GM18868 (cell line): ENCODE measurements at regions not wholly inside any gene's neighbourhood (a gene's known extent, or its start where the extent isn't known, plus 50 kb on each side); places are given as distances from the start of the nearest gene placed in this dataset.
"Not testable (repeated sequence)": the region's sequence is repeated elsewhere in the genome, so short reads cannot be mapped to it uniquely, and the experiment has no call there.

Source experiments
- ATAC-seq: cut with Tn5 transposase; IDR thresholded peaks from one replicate; pipeline ENCODE4 v1.9.1; 2021; ENCODE audit warnings: mild to moderate bottlenecking, moderate library complexity; ENCODE audit not compliant: unreplicated experiment

GRCh38 chr1:234835239-234835638 is 225.3 kb upstream of the IRF2BP2 start:
- ATAC-seq, result no peak

GRCh38 chr1:234833646-234834045 is 223.7 kb upstream of the IRF2BP2 start:
- no peak for ATAC-seq

GRCh38 chr1:234833118-234833517 is 223.1 kb upstream of the IRF2BP2 start:
- ATAC-seq, result no peak

DNA sequence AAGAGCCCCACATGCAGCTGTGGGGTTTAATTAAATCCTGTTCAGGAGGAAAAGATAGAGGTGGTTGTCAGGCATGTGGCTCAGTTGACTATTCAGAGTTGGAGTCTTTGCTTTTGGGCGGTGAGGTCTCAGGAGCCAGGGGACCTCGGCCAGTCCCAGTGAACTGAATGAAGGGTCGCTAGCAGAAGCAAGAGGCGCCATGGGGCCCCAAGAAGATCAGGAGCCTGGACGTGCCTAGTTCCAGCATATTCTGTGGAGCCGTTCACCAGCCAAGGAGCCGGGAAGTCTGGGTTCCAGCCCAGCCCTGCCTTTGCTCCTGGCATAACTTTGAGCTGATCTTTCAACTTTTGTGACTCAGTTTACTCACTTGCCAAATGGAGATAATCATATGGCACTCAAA is 217.7 kb upstream of the IRF2BP2 start:
- no peak for ATAC-seq

- ATAC-seq, result no peak
Observed at GRCh38 chr1:234827181-234827580, 217.2 kb upstream of the IRF2BP2 start.

- no peak for ATAC-seq
Observed at GRCh38 chr1:234826352-234826751, 216.4 kb upstream of the IRF2BP2 start.

- no peak for ATAC-seq
Observed at GRCh38 chr1:234825498-234826165, 215.7 kb upstream of the IRF2BP2 start.

DNA sequence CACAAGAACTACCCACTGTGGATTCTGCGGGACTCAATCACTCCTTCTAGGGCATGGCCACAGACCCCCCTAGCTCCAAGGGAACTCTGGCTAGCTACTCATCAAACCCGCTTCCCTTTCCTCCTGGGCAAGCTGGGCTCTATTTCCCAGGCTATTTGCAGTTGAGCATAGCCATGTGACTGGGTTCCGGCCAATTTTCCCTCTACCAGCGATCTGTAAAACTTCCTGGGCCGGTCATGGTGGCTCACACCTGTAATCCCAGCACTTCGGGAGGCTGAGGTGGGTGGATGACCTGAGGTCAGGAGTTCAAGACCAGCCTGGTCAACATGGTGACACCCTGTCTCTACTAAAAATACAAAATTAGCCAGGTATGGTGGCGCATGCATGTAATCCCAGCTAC is 214.9 kb upstream of the IRF2BP2 start:
- not testable (repeated sequence) for ATAC-seq

- ATAC-seq, result no peak
Observed at GRCh38 chr1:234823191-234824176, 213.5 kb upstream of the IRF2BP2 start.

DNA sequence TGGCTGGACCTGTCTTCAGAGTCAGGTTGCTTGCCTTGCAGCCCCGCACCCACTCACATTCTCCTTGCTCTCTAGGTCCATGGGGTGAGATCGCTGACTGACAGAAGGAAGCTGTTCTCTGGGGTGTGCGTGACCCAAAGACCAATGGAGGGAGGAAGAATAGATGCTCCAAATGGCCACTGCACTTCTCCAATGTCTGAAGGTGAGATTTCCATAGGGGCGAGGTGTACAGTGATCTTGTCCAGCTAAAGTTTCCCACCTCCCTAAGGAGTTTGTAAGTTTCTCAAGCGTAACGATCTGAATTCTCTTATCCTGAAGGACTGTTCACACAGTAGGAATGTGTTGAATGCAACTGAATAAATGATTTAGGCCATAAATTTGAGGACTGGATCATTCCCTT is 211.9 kb upstream of the IRF2BP2 start:
- ATAC-seq, result no peak

DNA sequence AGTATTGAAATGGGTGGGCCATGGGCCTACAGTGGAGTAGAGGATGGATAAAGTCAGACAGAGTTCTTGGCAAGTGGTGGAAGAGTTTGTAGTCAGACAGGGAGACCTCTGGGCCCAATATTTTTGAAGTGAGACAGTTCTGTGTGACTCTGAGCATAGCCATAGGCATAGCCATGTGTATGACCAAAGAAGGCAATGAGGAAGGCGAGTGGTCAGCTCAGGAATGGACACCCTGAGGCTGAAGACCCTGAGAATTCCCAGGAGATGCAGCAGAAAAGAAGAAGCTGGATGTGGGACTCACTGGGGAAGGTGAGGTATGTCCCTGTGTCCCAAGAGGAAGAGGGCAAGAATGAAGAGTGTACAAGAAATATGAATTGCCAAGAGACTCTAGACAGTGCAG is 210.6 kb upstream of the IRF2BP2 start:
- no peak for ATAC-seq

- ATAC-seq, result not testable (repeated sequence)
Observed at GRCh38 chr1:234819845-234820244, 209.9 kb upstream of the IRF2BP2 start.

DNA sequence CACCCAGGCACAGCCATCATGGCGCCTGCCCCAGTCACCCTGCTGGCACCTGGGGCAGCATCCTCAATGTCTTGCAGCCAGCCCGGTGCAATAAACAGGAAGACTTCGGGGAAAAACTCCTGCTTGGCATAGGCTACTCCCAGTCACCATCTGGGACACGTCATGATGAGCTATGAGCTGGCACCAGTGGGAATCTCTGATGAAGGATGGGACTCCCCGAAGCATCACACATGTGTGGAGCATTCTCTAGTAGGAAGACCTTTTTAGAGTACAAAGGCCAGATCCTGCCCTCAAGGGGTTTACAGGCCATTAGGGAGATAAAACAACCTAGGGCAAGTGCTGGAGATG is 208.0 kb upstream of the IRF2BP2 start:
- not testable (repeated sequence) for ATAC-seq

- ATAC-seq, result not testable (repeated sequence)
Observed at GRCh38 chr1:234817313-234818039, 207.5 kb upstream of the IRF2BP2 start.

DNA sequence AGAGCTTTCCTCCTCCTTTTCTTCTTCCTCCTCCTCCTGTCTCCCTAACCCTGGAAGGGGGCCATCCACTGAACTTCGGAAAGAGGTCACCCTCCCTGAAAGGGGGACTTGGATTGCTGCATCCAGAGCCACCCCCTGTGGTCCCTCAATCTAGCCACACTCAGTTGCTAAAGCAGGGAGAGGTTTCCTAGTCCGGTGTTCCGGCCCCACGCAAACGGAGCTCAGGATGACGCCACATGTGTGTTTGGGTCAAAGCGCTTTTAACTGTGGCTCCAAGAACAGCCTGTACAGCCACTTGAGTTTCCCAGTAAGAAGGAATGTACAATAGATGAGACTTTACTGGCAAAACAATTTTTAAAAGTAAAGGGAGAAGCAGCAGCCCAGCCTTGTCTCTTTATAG is 206.9 kb upstream of the IRF2BP2 start:
- ATAC-seq, result not testable (repeated sequence)

- not testable (repeated sequence) for ATAC-seq
Observed at GRCh38 chr1:234816186-234816851, 206.3 kb upstream of the IRF2BP2 start.

DNA sequence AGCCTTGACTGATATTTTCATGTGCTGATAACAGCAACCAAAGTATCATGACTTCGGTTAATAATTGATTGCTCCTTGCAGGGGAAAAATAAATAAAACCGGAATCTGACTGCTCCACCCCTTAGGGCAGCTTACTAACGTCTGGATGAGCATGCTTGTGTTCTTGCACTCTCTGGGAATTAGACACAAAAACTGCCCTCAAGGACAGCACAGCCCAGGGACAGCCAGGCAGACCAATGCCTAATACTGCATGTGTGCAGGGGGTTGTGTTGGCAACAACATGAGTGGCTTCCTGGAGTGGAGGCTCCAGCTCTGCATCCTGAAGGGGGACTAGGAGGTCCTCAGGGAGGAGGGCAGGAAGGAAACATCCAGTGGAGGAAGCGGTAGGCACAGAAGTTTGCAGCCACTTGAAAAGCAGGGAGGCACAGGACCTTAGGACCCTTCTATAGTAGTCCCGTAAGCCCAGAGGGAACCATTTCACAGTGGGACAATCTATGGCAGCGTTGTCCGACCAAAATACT is 205.4 kb upstream of the IRF2BP2 start:
- not testable (repeated sequence) for ATAC-seq

GRCh38 chr1:234814235-234814634 is 204.3 kb upstream of the IRF2BP2 start:
- ATAC-seq, result not testable (repeated sequence)

GRCh38 chr1:234811824-234812223 is 201.8 kb upstream of the IRF2BP2 start:
- not testable (repeated sequence) for ATAC-seq

GRCh38 chr1:234810726-234811125 is 200.7 kb upstream of the IRF2BP2 start:
- not testable (repeated sequence) for ATAC-seq

DNA sequence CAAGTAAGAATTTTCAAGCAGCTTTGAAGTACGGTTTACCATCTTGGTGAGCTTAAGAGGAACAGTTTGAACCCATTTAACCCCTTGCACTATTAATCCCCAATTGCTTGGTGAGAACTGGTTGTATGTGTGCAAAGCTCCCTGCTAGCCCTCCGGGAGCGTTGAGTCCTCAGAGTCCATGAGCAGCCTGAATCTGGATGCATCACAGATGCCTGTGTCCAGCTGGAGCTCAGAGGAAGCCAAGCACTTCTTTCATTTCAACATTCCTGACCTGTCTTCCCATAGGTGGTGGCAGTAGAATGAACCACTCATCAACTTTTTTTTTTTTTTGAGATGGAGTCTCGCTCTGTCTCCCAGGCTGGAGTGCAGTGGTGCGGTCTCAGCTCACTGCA is 199.9 kb upstream of the IRF2BP2 start:
- not testable (repeated sequence) for ATAC-seq
